ENCODE measurements at regions not wholly inside any gene's neighbourhood (a gene's known extent, or its start where the extent isn't known, plus 50 kb on each side); places are given as distances from the start of the nearest gene placed in this dataset.
A peak's percentile ranks its signal among the peaks of the same experiment; 100 is the strongest.

GRCh38 chr16:86892509-86892908 lies 314.2 kb downstream of the FOXL1 start:
- Histone ChIP-seq H3K27me3 (peaks cover 21% of the 10 kb centered on the region), H3K4me3 (no peak overlapping the region), H3K36me3 (no peaks in the 10 kb centered on the region), H3K9me3 (no peaks in the 10 kb centered on the region), H3K27ac (no peak overlapping the region), H3K4me1 (no peaks in the 10 kb centered on the region)
- intact Hi-C loops (cut with DNase I), result no loop called here
- no peak for ATAC-seq
- no peak for TF ChIP-seq CTCF (IDR thresholded peaks at IDR 0.05)
- DNase-seq, result no peak

GRCh38 chr16:86893506-86893905 lies 315.2 kb downstream of the FOXL1 start:
- Histone ChIP-seq H3K9me3 (no peaks in the 10 kb centered on the region), H3K4me1 (no peaks in the 10 kb centered on the region), H3K4me3 (no peak overlapping the region), H3K36me3 (no peaks in the 10 kb centered on the region), H3K27me3 (peaks cover 15% of the 10 kb centered on the region), H3K27ac (no peak overlapping the region)
- DNase-seq (peak; percentile 37), ATAC-seq (no peak)
- intact Hi-C loops (cut with DNase I), result no loop called here
- no peak for TF ChIP-seq CTCF (IDR thresholded peaks at IDR 0.05)

DNA sequence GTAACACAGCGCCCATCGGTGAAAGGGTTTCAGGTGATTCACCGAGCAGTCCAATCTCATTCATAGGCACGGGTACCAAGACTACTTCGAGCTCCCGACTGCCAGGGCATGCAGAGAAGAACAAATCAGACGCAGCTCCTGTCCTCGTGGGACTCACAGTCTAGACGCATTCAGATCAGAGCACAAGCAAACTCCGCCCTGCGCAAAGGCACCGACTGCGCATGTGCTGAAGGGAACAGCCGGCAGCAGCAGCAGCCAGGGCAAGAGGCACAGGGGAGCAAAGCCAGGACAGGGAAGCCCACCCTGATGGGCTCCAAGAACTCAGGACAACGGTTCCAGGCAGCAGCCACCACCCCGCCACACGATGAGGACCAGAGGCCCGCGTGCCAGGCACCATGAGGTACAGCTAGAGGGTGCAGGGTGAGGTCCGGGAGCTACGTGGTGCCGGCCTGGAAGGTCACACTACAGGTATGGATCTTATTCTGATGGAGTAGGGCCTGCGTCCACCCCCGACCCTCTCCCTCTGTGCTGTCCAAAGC lies 315.7 kb downstream of the FOXL1 start:
- ATAC-seq (no peak), DNase-seq (peak; percentile 31)
- no peak overlapping the region for H3K4me3 ChIP-seq
- intact Hi-C loops (cut with DNase I), result no loop called here
- TF ChIP-seq CTCF (IDR thresholded peaks at IDR 0.05), result no peak
- H3K4me1 ChIP-seq, result no peaks in the 10 kb centered on the region
- peaks cover 15% of the 10 kb centered on the region for H3K27me3 ChIP-seq
- no peaks in the 10 kb centered on the region for H3K9me3 ChIP-seq
- H3K27ac ChIP-seq, result no peak overlapping the region
- H3K36me3 ChIP-seq, result no peaks in the 10 kb centered on the region

GRCh38 chr16:86894925-86895324 lies 316.6 kb downstream of the FOXL1 start:
- Histone ChIP-seq H3K9me3 (no peaks in the 10 kb centered on the region), H3K4me3 (no peak overlapping the region), H3K36me3 (no peaks in the 10 kb centered on the region), H3K27ac (no peak overlapping the region), H3K27me3 (peaks cover 13% of the 10 kb centered on the region), H3K4me1 (no peaks in the 10 kb centered on the region)
- TF ChIP-seq CTCF (IDR thresholded peaks at IDR 0.05), result no peak
- ATAC-seq (no peak), DNase-seq (no peak)
- intact Hi-C loops (cut with DNase I), result no loop called here

GRCh38 chr16:86895606-86896005 lies 317.3 kb downstream of the FOXL1 start:
- ATAC-seq (no peak), DNase-seq (peak; percentile 23)
- Histone ChIP-seq H3K27ac (no peak overlapping the region), H3K4me3 (no peak overlapping the region), H3K9me3 (no peaks in the 10 kb centered on the region), H3K27me3 (peaks cover 11% of the 10 kb centered on the region), H3K4me1 (no peaks in the 10 kb centered on the region), H3K36me3 (no peaks in the 10 kb centered on the region)
- no peak for TF ChIP-seq CTCF (IDR thresholded peaks at IDR 0.05)
- intact Hi-C loops (cut with DNase I), result no loop called here

GRCh38 chr16:86896976-86897375 lies 318.6 kb downstream of the FOXL1 start:
- no peaks in the 10 kb centered on the region for H3K36me3 ChIP-seq
- ATAC-seq, result no peak

More at GRCh38 chr16:86896976-86897375, 318.6 kb downstream of the FOXL1 start:
- peak; percentile 20 for DNase-seq
- Histone ChIP-seq H3K27ac (no peak overlapping the region), H3K9me3 (no peaks in the 10 kb centered on the region), H3K4me3 (no peak overlapping the region), H3K27me3 (peaks cover 11% of the 10 kb centered on the region), H3K4me1 (no peaks in the 10 kb centered on the region)
- no peak for TF ChIP-seq CTCF (IDR thresholded peaks at IDR 0.05)
- intact Hi-C loops (cut with DNase I), result no loop called here

Measured in upper lobe of right lung (tissue), 1 donor.